ENCODE measurements at regions not wholly inside any gene's neighbourhood (a gene's known extent, or its start where the extent isn't known, plus 50 kb on each side); places are given as distances from the start of the nearest gene placed in this dataset.

DNA sequence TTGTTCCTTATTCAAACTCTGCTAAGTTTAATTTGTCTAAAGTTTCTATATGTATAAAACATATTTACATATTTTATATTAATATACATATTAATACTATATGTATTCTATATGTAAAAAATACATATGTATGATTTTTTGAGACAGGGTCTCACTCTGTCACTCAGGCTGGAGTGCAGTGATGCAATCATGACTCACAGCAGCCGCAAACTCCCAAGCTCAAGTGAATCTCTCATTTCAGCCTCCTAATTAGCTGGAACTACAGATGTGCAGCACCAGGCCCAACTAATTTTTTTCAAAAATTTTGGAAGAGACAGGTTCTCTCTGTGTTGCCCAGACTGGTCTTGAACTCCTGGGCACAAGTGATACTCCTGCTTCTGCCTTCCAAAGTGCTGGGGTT is 684.9 kb downstream of the TRAM1L1 start:
- H3K4me3 ChIP-seq (ENCODE audit: low read length), result no peak overlapping the region
- DNase-seq (ENCODE audit: low read depth), result no peak
- TF ChIP-seq, protein P1, sequence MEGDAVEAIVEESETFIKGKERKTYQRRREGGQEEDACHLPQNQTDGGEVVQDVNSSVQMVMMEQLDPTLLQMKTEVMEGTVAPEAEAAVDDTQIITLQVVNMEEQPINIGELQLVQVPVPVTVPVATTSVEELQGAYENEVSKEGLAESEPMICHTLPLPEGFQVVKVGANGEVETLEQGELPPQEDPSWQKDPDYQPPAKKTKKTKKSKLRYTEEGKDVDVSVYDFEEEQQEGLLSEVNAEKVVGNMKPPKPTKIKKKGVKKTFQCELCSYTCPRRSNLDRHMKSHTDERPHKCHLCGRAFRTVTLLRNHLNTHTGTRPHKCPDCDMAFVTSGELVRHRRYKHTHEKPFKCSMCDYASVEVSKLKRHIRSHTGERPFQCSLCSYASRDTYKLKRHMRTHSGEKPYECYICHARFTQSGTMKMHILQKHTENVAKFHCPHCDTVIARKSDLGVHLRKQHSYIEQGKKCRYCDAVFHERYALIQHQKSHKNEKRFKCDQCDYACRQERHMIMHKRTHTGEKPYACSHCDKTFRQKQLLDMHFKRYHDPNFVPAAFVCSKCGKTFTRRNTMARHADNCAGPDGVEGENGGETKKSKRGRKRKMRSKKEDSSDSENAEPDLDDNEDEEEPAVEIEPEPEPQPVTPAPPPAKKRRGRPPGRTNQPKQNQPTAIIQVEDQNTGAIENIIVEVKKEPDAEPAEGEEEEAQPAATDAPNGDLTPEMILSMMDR (conservative IDR thresholded peaks at IDR 0.05; ENCODE audit: low read depth, low read length), result no peak

GRCh38 chr4:116397714-116398113 is 687.7 kb downstream of the TRAM1L1 start:
- H3K4me3 ChIP-seq (ENCODE audit: low read length), result no peak overlapping the region
- TF ChIP-seq, protein P1 (conservative IDR thresholded peaks at IDR 0.05; ENCODE audit: low read depth, low read length), result no peak
- no peak for DNase-seq (ENCODE audit: low read depth)

DNA sequence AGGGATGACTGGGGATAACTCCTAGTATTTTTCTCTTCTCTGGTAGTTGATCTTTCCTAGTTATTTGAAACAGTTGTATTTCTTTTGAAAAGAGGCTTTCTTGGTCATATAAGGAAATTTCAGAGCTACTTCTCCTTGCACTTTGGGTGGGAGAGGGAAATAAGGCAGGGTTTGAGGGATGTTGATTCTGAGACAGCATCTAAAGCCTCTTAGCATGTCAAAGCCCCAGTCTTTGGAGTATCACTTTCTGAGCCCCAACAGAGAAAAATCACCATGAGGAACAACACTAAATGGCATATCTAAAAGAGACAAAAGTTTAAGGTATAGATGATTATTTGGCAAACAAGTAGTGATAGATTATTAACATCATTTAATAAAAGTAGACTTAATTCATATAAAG is 688.1 kb downstream of the TRAM1L1 start:
- TF ChIP-seq, protein P1 (conservative IDR thresholded peaks at IDR 0.05; ENCODE audit: low read depth, low read length), result no peak
- no peak for DNase-seq (ENCODE audit: low read depth)
- no peak overlapping the region for H3K4me3 ChIP-seq (ENCODE audit: low read length)

- H3K4me3 ChIP-seq (ENCODE audit: low read length), result no peak overlapping the region
- TF ChIP-seq, protein P1 (conservative IDR thresholded peaks at IDR 0.05; ENCODE audit: low read depth, low read length), result no peak
- no peak for DNase-seq (ENCODE audit: low read depth)
These were observed 690.0 kb downstream of the TRAM1L1 start for GRCh38 chr4:116395408-116395807.

- TF ChIP-seq, protein P1 (conservative IDR thresholded peaks at IDR 0.05; ENCODE audit: low read depth, low read length), result no peak
- no peak for DNase-seq (ENCODE audit: low read depth)
- H3K4me3 ChIP-seq (ENCODE audit: low read length), result no peak overlapping the region
These were observed 694.4 kb downstream of the TRAM1L1 start for GRCh38 chr4:116391020-116391419.

DNA sequence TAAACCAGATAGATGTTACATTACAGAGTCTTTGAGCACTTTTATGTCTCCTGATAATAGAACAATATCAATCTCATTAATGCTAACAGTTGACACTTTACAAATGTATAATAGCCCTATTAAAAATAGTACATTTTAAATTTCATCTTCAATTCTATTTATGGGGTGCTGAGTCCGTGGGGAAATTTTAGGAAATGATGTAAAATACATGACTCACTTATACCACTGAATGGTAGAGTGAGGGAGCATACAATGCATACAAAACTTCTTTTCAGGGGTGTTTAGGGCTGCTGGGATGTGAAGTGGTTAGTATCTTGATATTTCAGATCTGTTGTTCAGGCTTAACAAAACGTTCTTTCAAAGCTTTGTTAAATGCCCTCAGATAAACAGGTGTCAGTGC is 696.2 kb downstream of the TRAM1L1 start:
- TF ChIP-seq, protein P1 (conservative IDR thresholded peaks at IDR 0.05; ENCODE audit: low read depth, low read length), result no peak
- H3K4me3 ChIP-seq (ENCODE audit: low read length), result no peak overlapping the region
- no peak for DNase-seq (ENCODE audit: low read depth)

DNA sequence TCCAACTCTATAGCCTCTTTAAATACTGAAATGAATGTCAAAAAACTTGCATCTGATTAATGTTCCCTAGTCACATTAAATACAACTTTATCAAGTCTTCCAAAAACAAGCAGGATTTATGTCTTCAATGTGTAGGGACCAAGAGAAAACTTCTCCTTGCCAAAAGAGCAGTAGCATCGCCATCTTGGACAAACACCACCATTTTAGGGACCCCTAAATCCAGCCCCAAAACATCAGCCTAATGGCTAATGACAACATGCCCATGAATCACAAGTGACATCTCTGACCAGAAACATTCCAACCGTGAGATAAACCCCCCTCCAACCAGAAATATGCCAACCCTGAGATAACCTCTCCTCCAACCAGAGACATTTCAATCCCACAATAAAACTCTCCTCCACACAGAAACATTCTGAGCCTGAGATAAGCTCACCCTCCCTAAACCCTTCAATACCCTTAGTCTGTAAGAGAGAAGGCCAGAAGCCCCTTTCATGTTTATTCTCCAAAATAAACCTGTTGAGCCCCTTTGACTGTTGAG is 697.4 kb downstream of the TRAM1L1 start:
- no peak for DNase-seq (ENCODE audit: low read depth)
- H3K4me3 ChIP-seq (ENCODE audit: low read length), result no peak overlapping the region
- TF ChIP-seq, protein P1 (conservative IDR thresholded peaks at IDR 0.05; ENCODE audit: low read depth, low read length), result no peak

All from retinal pigment epithelial cell (primary cell).